ENCODE measurements at regions not wholly inside any gene's neighbourhood (a gene's known extent, or its start where the extent isn't known, plus 50 kb on each side); places are given as distances from the start of the nearest gene placed in this dataset.
"Not testable (repeated sequence)": the region's sequence is repeated elsewhere in the genome, so short reads cannot be mapped to it uniquely, and the experiment has no call there.

GRCh38 chrX:46165866-46166265 is 379.4 kb downstream of the ZNF674 start:
- DNase-seq (ENCODE audit: low spot score): no peak

DNA sequence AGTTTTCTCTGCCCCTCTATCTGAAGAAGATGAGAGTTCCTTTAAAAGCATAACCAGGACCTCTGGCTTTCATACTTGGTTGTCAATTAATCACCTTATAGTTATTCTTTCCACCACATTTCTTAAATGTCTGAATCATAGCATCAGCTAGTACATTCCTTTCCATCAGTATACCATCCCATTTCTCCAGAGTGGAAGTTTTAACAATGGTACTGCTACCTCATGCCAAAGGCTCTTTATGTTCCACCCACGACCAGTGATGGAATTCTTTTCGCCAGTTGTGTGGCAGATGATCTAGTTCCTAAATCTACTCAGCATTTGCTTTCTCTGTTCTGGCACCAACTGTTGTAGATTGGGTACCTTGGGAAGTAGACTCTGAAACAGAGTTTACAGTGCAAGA is 379.8 kb downstream of the ZNF674 start:
- no peak for DNase-seq (ENCODE audit: low spot score)

DNA sequence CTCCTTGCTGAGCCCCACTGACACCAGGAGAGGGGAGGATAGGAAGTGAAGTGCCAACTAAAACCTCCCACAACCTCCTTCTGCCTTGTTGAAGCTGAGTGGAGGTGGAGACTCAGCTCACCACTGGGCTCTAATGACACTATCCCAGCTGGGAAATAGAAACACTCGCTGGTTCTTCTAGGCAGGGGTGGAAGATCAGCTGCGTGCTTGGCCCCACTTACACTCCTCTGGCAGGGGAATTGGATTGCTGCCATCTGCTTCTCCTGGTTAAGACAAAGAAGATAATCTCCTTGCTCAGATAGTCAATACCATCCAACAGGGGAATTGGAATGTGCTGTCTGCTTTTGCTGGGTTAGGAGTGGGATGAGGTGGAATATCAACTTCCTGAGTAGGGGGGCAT is 392.5 kb downstream of the ZNF674 start:
- peak; percentile 63 for DNase-seq (ENCODE audit: low spot score)

DNA sequence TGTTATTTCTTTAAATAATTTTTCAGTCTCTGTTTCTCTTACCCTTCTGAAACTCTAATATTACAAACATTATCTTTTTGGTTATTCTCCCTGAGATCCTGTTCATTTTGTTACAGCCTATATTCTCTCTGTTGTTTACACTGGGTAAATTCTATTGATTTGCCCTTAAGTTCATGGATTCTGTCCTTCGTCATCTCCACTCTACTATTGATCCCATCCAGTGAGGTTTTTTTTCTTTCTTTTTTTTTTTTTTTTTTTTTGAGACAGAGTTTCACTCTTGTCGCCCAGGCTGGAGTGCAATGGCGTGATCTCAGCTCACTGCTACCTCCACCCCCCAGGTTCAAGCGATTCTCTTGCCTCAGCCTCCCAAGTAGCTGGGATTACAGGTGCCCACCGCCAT is 393.9 kb downstream of the ZNF674 start:
- not testable (repeated sequence) for DNase-seq (ENCODE audit: low spot score)

DNA sequence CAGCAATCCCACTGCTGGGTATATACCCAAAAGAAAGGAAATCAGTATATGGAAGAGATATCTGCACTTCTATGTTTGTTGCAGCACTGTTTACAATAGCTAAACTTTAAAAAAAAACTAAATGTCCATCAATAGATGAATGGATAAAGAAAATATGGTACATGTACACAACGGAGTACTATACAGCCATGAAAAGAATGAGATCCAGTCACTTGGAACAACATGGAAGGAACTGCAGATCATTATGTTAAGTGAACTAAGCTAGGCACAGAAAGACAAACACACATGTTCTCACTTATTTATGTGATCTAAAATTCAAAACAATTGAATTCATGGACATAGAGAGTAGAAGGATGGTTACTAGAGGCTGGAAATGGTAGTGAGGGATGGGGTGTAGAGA is 400.7 kb downstream of the ZNF674 start:
- no peak for DNase-seq (ENCODE audit: low spot score)

DNA sequence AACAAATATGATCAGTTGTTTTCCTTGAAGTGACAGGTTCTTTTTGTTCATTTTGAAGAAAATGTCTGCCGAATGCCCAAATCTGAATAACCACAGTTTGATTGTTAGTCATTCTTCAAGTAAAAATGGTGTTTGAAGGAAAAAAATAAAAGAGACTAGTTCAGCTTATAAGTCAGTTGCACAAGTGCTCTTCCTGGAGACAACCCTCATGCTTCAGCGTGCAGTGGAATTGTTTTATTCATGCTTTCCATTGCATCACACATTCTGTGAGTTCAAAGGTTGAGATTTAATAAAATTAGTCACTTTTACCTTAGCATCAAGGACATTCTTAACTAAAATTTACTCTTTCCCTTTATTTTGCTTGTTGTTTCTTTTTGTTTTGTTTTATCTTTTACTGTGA is 404.9 kb downstream of the ZNF674 start:
- no peak for DNase-seq (ENCODE audit: low spot score)

DNA sequence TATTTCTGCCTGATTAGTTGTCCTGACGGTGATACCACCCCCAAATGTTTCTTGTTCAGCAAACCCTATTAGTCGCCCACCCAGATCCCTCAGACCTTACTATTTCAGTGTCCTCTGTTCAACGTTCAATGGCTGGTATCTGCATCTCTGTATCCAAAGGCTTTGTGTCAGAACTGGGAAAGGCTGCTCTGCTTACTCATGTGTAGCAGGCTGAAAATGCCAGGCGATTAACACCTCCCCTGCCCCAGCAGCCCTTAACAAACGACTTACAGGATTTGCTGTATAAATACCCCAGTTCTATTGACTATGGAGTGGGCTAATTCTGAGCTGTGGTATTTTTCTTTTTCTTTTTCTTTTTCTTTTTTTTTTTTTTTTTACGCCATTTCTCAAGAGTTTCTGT is 415.0 kb downstream of the ZNF674 start:
- peak; percentile 45 for DNase-seq (ENCODE audit: low spot score)

DNA sequence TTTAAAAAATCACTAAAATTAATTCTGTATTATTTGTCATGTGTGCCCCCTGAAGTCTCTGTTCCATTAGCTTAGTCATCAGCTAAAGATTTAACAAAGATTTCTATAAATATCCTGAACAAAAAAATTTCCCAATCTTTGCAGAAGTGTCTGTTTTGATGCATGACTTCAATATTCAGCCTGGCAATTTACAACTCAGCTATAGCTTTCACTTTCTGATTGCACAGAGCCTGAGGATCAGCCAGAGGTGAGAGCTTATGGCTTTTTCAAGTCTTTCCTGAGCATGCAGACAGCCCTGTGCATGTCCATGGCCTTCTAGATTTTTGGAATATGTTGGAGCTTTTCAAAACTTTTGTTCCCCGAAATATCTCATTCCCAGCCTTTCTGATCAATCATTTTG is 420.1 kb downstream of the ZNF674 start:
- DNase-seq (ENCODE audit: low spot score): no peak

DNA sequence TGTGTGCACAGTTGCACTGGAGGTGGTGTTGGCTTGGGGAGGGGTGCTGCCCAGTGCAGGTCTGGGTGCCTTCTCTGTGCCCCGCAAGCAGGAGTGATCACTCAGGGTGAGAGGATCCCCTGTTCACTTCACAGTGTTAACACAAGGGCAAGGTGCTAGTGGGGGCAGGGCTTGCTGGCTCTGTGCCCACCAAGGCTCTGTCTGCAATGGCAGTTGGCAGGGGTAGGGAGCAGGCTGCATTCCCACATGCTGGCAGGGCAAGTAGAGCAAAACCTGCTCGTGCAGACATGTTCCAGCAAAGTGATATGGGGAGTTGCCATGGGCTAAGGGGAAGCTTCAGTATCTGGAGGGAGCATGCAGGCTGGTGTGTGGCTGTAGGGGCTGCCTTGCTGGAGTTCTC is 428.0 kb downstream of the ZNF674 start:
- DNase-seq (ENCODE audit: low spot score): no peak

GRCh38 chrX:46087310-46087709 is 457.9 kb downstream of the ZNF674 start:
- not testable (repeated sequence) for DNase-seq (ENCODE audit: low spot score)

- DNase-seq (ENCODE audit: low spot score): not testable (repeated sequence)
Measured at GRCh38 chrX:46080121-46080520, 465.1 kb downstream of the ZNF674 start.

DNA sequence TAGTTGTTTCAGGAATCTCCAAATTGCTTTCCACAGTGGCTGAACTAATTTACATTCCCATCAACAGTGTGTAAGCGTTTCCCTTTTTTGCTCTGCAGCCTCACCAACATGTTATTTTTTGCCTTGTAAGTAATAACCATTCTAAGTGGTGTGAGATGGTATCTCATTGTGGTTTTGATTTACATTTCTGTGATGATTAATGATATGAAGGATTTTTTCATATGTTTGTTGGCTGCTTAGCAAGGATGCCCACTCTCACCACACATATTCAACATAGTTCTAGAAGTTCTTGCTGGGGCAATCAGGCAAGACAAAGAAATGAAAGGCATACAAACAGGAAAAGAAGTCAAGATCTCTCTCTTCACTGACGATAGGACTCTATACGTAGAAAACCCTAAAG is 472.4 kb downstream of the ZNF674 start:
- DNase-seq (ENCODE audit: low spot score): no peak

DNA sequence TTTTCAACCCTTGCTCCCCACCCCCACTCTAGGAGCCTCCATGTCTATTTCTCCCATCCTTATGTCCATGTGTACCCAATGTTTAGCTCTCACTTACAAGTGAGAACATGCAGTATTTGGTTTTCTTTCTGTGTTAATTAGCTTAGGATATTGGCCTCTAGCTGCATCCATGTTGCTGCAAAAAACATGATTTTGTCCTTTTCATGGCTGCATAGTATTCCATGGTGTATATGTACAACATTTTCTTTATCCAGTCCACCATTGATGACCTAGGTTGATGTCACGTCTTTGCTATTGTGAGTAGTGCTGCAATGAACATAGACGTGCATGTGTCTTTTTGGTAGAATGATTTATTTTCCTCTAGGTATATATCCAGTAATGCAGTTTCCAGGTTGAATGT is 472.8 kb downstream of the ZNF674 start:
- no peak for DNase-seq (ENCODE audit: low spot score)

- DNase-seq (ENCODE audit: low spot score): no peak
Measured at GRCh38 chrX:46070421-46070820, 474.8 kb downstream of the ZNF674 start.

DNA sequence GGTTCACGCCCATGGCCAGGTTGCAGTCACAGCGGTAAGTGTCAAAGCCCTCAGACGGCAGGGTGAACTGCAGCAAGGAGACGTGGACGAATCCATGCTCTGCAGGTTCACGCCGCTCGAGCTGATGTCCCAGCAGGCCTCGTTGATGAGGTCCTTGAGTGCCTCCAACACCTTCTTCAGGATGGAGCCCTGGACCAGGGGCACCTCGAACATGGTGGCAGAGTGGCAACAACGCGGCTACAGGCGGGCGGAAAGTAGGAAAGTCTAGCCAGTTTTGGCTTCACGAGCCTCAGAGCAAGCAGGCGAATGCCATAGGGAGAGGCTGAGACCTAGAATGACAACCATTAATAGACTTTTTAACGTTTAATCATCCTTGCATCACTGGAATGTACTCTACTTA is 485.9 kb downstream of the ZNF674 start:
- DNase-seq (ENCODE audit: low spot score): no peak

GRCh38 chrX:46044486-46044885 is 500.7 kb downstream of the ZNF674 start:
- no peak for DNase-seq (ENCODE audit: low spot score)

DNA sequence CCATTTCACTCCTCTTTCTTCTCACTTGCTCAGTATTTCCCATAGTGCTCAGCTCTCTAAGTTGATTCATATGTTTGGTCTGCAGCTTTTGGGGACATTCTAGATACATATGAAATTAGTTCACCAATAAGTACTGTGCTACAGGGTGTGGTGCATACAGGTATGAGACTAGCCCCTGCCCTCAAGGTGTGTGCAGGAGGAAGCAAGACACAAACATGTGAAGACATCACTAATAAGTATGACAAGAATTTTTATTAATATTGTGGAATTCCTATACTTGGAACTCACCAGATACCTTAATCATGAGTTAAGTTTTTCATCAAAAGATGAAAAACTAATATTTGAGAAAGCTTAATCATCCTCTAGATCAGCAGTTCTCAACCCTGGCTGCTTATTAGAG is 505.2 kb downstream of the ZNF674 start:
- DNase-seq (ENCODE audit: low spot score): no peak

GRCh38 chrX:46039526-46039925 is 505.7 kb downstream of the ZNF674 start:
- DNase-seq (ENCODE audit: low spot score): no peak

GRCh38 chrX:46036508-46036907 is 508.7 kb downstream of the ZNF674 start:
- no peak for DNase-seq (ENCODE audit: low spot score)

- DNase-seq (ENCODE audit: low spot score): no peak
Measured at GRCh38 chrX:46034868-46035267, 510.4 kb downstream of the ZNF674 start.

DNA sequence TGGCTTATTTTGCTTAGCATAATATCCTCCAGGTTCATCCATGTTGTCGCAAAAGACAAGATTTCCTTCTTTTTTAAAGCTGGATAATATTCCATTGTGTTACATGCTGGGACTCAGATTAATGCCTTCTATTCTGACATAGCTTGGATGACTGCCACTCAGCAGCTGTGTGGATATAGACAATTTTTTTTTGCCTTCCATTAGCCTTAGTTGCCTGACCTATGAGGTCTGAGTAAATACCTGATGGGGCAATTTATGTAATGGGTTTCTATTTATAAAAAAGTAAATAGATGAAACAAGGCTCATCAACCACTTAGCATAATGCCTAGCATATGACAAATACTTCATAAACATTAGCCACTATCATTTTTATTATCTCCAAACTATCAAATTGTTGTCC is 515.4 kb downstream of the ZNF674 start:
- peak; percentile 43 for DNase-seq (ENCODE audit: low spot score)

- DNase-seq (ENCODE audit: low spot score): peak; percentile 2
Measured at GRCh38 chrX:46016296-46016695, 528.9 kb downstream of the ZNF674 start.

- no peak for DNase-seq (ENCODE audit: low spot score)
Measured at GRCh38 chrX:46015653-46016052, 529.6 kb downstream of the ZNF674 start.

DNA sequence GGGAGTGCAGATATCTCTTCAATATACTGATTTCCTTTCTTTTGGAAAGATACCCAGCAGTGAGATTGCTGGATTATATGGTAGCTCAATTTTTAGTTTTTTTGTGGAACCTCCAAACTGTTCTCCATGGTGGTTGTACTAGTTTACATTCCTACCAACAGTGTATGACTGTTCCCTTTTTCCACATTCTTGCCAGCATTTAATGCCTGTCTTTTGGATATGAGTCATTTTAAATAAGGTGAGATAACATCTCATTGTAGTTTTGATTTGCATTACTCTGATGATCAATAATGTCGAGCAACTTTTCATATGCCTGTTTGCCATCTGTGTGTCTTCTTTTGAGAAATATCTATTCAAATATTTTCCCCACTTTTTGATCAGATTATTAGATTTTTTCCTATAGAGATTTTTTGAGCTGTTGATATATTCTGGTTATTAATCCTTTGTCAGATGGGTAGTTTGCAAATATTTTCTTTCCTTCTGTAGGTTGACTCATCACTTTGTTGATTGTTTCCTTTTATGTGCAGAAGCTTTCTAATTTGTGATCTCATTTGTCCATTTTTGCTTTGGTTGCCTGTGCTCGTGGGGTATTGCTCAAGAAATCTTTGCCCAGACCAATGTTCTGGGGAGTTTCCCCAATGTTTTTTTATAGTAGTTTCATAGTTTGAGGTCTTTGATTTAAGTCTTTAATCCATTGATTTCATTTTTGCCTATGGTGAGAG is 552.7 kb downstream of the ZNF674 start:
- DNase-seq (ENCODE audit: low spot score): no peak

DNA sequence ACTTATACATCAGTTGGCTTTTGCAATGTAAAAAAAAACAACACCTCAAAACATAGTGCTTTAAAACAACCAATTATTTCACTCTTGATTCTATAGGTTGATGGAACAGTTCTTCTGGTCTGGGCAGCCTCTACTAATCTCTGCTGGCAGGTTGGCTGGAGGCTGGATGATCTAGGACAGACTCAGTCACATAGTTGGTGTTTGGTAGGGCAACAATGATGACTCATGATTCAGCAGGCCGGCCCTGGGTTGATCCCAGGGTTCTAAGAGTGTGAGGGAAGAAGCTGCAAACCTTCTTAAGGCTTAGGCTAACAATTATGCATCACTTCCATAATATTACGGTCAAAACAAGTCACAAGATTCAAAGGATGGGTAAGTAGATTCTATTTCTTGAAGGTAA is 558.2 kb downstream of the ZNF674 start:
- no peak for DNase-seq (ENCODE audit: low spot score)

All from D341Med (cell line).